CD4-positive, alpha-beta T cell (primary cell): ENCODE measurements at regions not wholly inside any gene's neighbourhood (a gene's known extent, or its start where the extent isn't known, plus 50 kb on each side); places are given as distances from the start of the nearest gene placed in this dataset.

Experiments used
- ATAC-seq: fragments of 200-7000 bp; cut with Tn5 transposase; one replicate; pipeline ENCODE4 v1.10.0; 2022; ENCODE audit warnings: mild to moderate bottlenecking; ENCODE audit not compliant: poor library complexity
- CTCF ChIA-PET: fragments of 350-600 bp; sonication (Branson Sonifier 250); formaldehyde crosslinking; loops from one replicate; lab custom pipeline; 2021; ENCODE audit warnings: antibody characterized with exemption, inconsistent platforms; lab: Charles Lee
- POLR2A ChIA-PET: fragments of 350-600 bp; sonication (Branson Sonifier 250); formaldehyde crosslinking; loops from one replicate; lab custom pipeline; 2021; ENCODE audit warnings: antibody characterized with exemption, inconsistent platforms; lab: Charles Lee
- DNase-seq, 14 experiments: peaks; one replicate each; pipeline ENCODE4 v3.0.0-alpha.2; 2013 to 2020; ENCODE audit warnings: mixed read lengths in 2 of 14
- H3K27ac ChIP-seq, 2 donors: one replicate each; pipeline versions ENCODE4 v1.5.1 to v1.7.0; 2013; ENCODE audit warnings: low read length in 2 of 2, low read depth in 1 of 2, mild to moderate bottlenecking in 1 of 2
- H3K27me3 ChIP-seq, 2 experiments: 1 replicate in 1 of 2; 2 replicates in 1 of 2; pipeline versions ENCODE4 v1.6.1 to v1.7.0; 2013; ENCODE audit warnings: low read length in 2 of 2, control low read depth in 1 of 2, mild to moderate bottlenecking in 1 of 2, moderate library complexity in 1 of 2; ENCODE audit not compliant: insufficient read depth in 2 of 2, control insufficient read depth in 1 of 2
- H3K36me3 ChIP-seq: one replicate; pipeline ENCODE4 v1.6.1; 2013; ENCODE audit warnings: low read length, control low read depth; ENCODE audit not compliant: insufficient read depth
- H3K4me1 ChIP-seq: one replicate; pipeline ENCODE4 v1.6.1; 2013; ENCODE audit warnings: low read length, control low read depth; ENCODE audit not compliant: insufficient read depth
- H3K4me3 ChIP-seq: one replicate; pipeline ENCODE4 v1.5.1; 2013; ENCODE audit warnings: mild to moderate bottlenecking, low read length, moderate library complexity
- H3K9me3 ChIP-seq, 2 experiments: 1 replicate in 1 of 2; 2 replicates in 1 of 2; pipeline versions ENCODE4 v1.6.1 to v1.7.0; 2013; ENCODE audit warnings: low read length in 2 of 2, mild to moderate bottlenecking in 2 of 2, control low read depth in 1 of 2, moderate library complexity in 1 of 2; ENCODE audit not compliant: control insufficient read depth in 1 of 2, insufficient read depth in 1 of 2
- H3K27ac Mint-ChIP-seq: one replicate; pipeline ENCODE4 v1.8.0; 2020; ENCODE audit warnings: mixed read lengths
- H3K27me3 Mint-ChIP-seq: one replicate; pipeline ENCODE4 v1.8.0; 2021; ENCODE audit warnings: mixed read lengths
- H3K36me3 Mint-ChIP-seq: one replicate; pipeline ENCODE4 v1.8.0; 2021; ENCODE audit warnings: low read depth, mixed read lengths
- H3K4me1 Mint-ChIP-seq: one replicate; pipeline ENCODE4 v1.8.0; 2021; ENCODE audit warnings: low read depth, mixed read lengths
- H3K4me3 Mint-ChIP-seq: one replicate; pipeline ENCODE4 v1.8.0; 2020; ENCODE audit warnings: mild to moderate bottlenecking, mixed read lengths
- H3K9me3 Mint-ChIP-seq: one replicate; pipeline ENCODE4 v1.8.0; 2020; ENCODE audit warnings: mixed read lengths
- intact Hi-C, 2 experiments: fragments of 100-400 bp; cut with DNase I in 1 of 2; cut with micrococcal nuclease in 1 of 2; formaldehyde crosslinking; loops; one replicate each; pipeline versions ENCODE4 v1.15.1 to v1.9.0; 2023 to 2025; cut with DNase I, micrococcal nuclease
- TF ChIP-seq, protein P1 (sequence below): fragments of 200-600 bp; IDR thresholded peaks from one replicate; pipeline ENCODE4 v1.8.0; 2022; ENCODE audit warnings: antibody characterized with exemption, mild to moderate bottlenecking

DNA sequence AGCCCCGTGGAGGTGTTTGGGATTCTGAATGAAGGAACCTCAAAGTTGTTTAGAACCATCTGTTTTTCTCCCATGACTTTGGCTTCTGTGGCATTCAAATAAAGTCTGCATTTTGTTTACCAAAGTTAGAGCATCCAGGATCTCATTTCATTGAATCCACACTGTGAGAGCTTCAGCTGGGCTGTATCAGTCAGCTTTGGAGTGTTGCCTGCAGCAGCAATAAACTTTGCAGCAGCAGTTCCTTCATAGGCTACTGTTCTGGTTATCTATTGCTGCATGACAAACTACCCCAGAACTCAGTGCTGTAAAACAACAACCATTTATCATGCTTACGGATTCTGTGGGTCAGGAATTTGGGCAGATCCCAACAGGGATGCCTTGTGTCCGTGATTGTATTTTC is 1575.2 kb upstream of the LRRTM3 start:
- Histone ChIP-seq H3K9me3 (peaks cover 0 to 3% of the 10 kb centered on the region in 2 experiments), H3K27ac (no peak overlapping the region), H3K4me3 (no peak overlapping the region), H3K36me3 (no peaks in the 10 kb centered on the region), H3K27me3 (no peaks in the 10 kb centered on the region), H3K4me1 (no peaks in the 10 kb centered on the region)
- Mint-ChIP-seq H3K36me3 (no peaks in the 10 kb centered on the region), H3K4me3 (no peak overlapping the region), H3K4me1 (no peaks in the 10 kb centered on the region), H3K27me3 (no peaks in the 10 kb centered on the region), H3K9me3 (peaks cover 11% of the 10 kb centered on the region), H3K27ac (no peak overlapping the region)
- POLR2A ChIA-PET, result no interaction called here
- DNase-seq, result no peak
- intact Hi-C loops, result no loop called here
- CTCF ChIA-PET, result no interaction called here
- ATAC-seq, result no peak
- TF ChIP-seq, protein P1, sequence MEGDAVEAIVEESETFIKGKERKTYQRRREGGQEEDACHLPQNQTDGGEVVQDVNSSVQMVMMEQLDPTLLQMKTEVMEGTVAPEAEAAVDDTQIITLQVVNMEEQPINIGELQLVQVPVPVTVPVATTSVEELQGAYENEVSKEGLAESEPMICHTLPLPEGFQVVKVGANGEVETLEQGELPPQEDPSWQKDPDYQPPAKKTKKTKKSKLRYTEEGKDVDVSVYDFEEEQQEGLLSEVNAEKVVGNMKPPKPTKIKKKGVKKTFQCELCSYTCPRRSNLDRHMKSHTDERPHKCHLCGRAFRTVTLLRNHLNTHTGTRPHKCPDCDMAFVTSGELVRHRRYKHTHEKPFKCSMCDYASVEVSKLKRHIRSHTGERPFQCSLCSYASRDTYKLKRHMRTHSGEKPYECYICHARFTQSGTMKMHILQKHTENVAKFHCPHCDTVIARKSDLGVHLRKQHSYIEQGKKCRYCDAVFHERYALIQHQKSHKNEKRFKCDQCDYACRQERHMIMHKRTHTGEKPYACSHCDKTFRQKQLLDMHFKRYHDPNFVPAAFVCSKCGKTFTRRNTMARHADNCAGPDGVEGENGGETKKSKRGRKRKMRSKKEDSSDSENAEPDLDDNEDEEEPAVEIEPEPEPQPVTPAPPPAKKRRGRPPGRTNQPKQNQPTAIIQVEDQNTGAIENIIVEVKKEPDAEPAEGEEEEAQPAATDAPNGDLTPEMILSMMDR, result no peak

DNA sequence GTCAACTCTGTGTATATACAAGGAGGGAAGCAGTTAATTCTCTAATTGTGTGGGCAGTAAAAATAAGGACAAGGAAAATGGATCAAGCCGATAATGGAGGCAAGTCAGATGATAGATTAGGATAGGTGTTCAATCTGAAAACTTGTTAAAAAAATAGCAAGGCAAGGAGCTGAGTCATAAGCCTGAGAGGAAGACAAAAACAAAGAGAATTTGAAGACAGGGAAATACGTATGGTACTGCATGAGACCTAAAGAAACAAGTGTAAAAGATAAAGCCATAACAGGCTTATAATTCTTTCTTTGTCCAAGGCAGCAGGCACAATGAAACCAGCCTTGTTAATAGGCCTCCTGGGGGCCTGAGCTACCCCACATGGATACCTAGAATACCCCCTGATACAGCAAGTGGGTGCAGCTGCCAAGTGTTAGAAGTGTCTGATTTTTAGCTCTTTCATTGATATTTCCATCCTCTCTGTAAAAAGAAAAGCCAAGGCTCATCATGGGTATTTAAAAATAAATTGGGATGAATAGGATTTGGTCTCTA is 1570.6 kb upstream of the LRRTM3 start:
- H3K4me3 Mint-ChIP-seq, result no peak overlapping the region
- Histone ChIP-seq H3K9me3 (peaks cover 3 to 5% of the 10 kb centered on the region in 2 experiments), H3K27ac (no peak overlapping the region), H3K36me3 (no peaks in the 10 kb centered on the region), H3K4me3 (no peak overlapping the region), H3K27me3 (no peaks in the 10 kb centered on the region), H3K4me1 (no peaks in the 10 kb centered on the region)
- ChIA-PET POLR2A (no interaction called here), CTCF (no interaction called here)
- H3K9me3 Mint-ChIP-seq, result peaks cover 8% of the 10 kb centered on the region
- intact Hi-C loops, result no loop called here
- DNase-seq (no peak), ATAC-seq (no peak)
- H3K27me3 Mint-ChIP-seq, result no peaks in the 10 kb centered on the region
- TF ChIP-seq, protein P1, result no peak
- H3K27ac Mint-ChIP-seq, result no peak overlapping the region
- H3K36me3 Mint-ChIP-seq, result no peaks in the 10 kb centered on the region
- no peaks in the 10 kb centered on the region for H3K4me1 Mint-ChIP-seq

DNA sequence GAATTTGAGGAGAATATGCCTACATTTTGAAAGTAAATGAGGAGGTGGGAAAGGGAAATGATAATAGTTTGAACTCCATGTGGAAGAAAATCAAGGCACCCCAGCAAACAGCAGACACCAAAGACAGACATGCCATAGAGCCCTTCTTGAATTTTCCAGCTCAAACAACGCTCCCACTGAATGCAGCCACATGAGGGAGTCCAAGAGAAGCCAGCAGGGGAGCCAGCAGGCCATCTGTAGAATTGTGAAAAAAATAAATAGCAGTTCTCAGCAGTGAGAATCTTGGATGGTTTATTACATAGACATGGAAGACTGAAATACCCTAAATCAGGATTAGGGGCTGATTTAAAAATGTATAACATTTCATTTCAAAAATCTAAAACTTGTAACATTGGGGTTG is 1567.3 kb upstream of the LRRTM3 start:
- no peaks in the 10 kb centered on the region for H3K36me3 Mint-ChIP-seq
- H3K4me3 ChIP-seq, result no peak overlapping the region
- no peak overlapping the region for H3K27ac Mint-ChIP-seq
- H3K36me3 ChIP-seq, result no peaks in the 10 kb centered on the region
- TF ChIP-seq, protein P1, result no peak
- ATAC-seq (no peak), DNase-seq (no peak)
- no peaks in the 10 kb centered on the region for H3K27me3 Mint-ChIP-seq
- H3K27ac ChIP-seq, result no peak overlapping the region
- H3K9me3 Mint-ChIP-seq, result peaks cover 3% of the 10 kb centered on the region
- POLR2A ChIA-PET, result no interaction called here
- intact Hi-C loops, result no loop called here
- CTCF ChIA-PET, result no interaction called here
- H3K4me3 Mint-ChIP-seq, result no peak overlapping the region
- H3K9me3 ChIP-seq, result peaks cover 0 to 5% of the 10 kb centered on the region in 2 experiments
- H3K27me3 ChIP-seq, result no peaks in the 10 kb centered on the region
- no peaks in the 10 kb centered on the region for H3K4me1 ChIP-seq
- no peaks in the 10 kb centered on the region for H3K4me1 Mint-ChIP-seq
